GM23338 (cell line): ENCODE measurements at regions not wholly inside any gene's neighbourhood (a gene's known extent, or its start where the extent isn't known, plus 50 kb on each side); places are given as distances from the start of the nearest gene placed in this dataset.

Experiments used
- ATAC-seq: fragments of 200-7000 bp; cut with Tn5 transposase; 3 replicates; pipeline ENCODE4 v1.9.1; 2020
- DNase-seq: peaks from one replicate; pipeline ENCODE4 v3.0.0-alpha.2; 2015; ENCODE audit warnings: low spot score
- H2AFZ ChIP-seq: fragments of 200-600 bp; sonication (generic); 2 replicates; pipeline ENCODE4 v1.8.0; 2016; ENCODE audit warnings: antibody characterized with exemption, mild to moderate bottlenecking, moderate library complexity
- H3F3A ChIP-seq: fragments of 200-600 bp; sonication (generic); replicated peaks from 2 replicates; pipeline ENCODE4 v1.8.0; 2017; ENCODE audit warnings: antibody characterized with exemption, mixed run types, low read depth
- H3K27ac ChIP-seq: fragments of 200-600 bp; sonication (generic); 2 replicates; pipeline ENCODE4 v1.6.1; 2016; ENCODE audit warnings: low read depth
- H3K27me3 ChIP-seq: fragments of 200-600 bp; sonication (generic); 2 replicates; pipeline ENCODE4 v1.8.0; 2016; ENCODE audit warnings: mild to moderate bottlenecking, mixed run types, moderate library complexity; ENCODE audit not compliant: insufficient read depth
- H3K36me3 ChIP-seq: fragments of 200-600 bp; sonication (generic); 2 replicates; pipeline ENCODE4 v1.8.0; 2016; ENCODE audit warnings: mild to moderate bottlenecking; ENCODE audit not compliant: insufficient read depth
- H3K4me1 ChIP-seq: fragments of 200-600 bp; sonication (generic); 2 replicates; pipeline ENCODE4 v1.8.0; 2016; ENCODE audit warnings: mild to moderate bottlenecking, moderate library complexity; ENCODE audit not compliant: insufficient read depth
- H3K4me2 ChIP-seq: fragments of 200-600 bp; sonication (generic); 2 replicates; pipeline ENCODE4 v1.7.1; 2017; ENCODE audit warnings: mixed run types
- H3K4me3 ChIP-seq: fragments of 200-600 bp; sonication (generic); 2 replicates; pipeline ENCODE4 v1.6.1; 2016; ENCODE audit warnings: mixed run types
- H3K79me2 ChIP-seq: fragments of 200-600 bp; sonication (generic); replicated peaks from 2 replicates; pipeline ENCODE4 v1.8.0; 2017; ENCODE audit warnings: mild to moderate bottlenecking; ENCODE audit not compliant: insufficient read depth
- H3K9me2 ChIP-seq: fragments of 200-600 bp; sonication (generic); 2 replicates; pipeline ENCODE4 v1.8.0; 2017; ENCODE audit not compliant: insufficient read depth
- H4K20me1 ChIP-seq: fragments of 200-600 bp; sonication (generic); replicated peaks from 2 replicates; pipeline ENCODE4 v1.8.0; 2017; ENCODE audit warnings: mild to moderate bottlenecking; ENCODE audit not compliant: insufficient read depth
- H3K27ac Mint-ChIP-seq: 2 replicates; pipeline ENCODE4 v1.8.0; 2020; ENCODE audit warnings: inconsistent platforms, mild to moderate bottlenecking, moderate library complexity, mixed read lengths
- H3K27me3 Mint-ChIP-seq: 3 replicates; pipeline ENCODE4 v1.8.0; 2022; ENCODE audit warnings: low read depth, mild to moderate bottlenecking, moderate library complexity, mixed read lengths, inconsistent platforms; ENCODE audit not compliant: insufficient read depth, poor library complexity
- H3K36me3 Mint-ChIP-seq: 3 replicates; pipeline ENCODE4 v1.8.0; 2021; ENCODE audit warnings: low read depth, mild to moderate bottlenecking, inconsistent platforms, moderate library complexity, mixed read lengths
- H3K4me1 Mint-ChIP-seq: 3 replicates; pipeline ENCODE4 v1.8.0; 2020; ENCODE audit warnings: mild to moderate bottlenecking, inconsistent platforms, mixed read lengths
- H3K4me3 Mint-ChIP-seq: 3 replicates; pipeline ENCODE4 v1.8.0; 2021; ENCODE audit warnings: moderate library complexity, mild to moderate bottlenecking, inconsistent platforms, mixed read lengths
- H3K9me3 Mint-ChIP-seq: 3 replicates; pipeline ENCODE4 v1.8.0; 2020; ENCODE audit warnings: moderate library complexity, mild to moderate bottlenecking, inconsistent platforms, mixed read lengths
- CREB1 ChIP-seq: fragments of 250-450 bp; sonication (Bioruptor Pico); IDR thresholded peaks from 2 replicates; pipeline ENCODE4 v1.5.0; 2020; ENCODE audit warnings: low read depth, mild to moderate bottlenecking, moderate library complexity
- CTCF ChIP-seq, 2 experiments: fragments of 200-600 bp in 1 of 2; sonication (generic) in 1 of 2; conservative IDR thresholded peaks; 2 replicates each; pipeline versions ENCODE4 v1.5.1 to v1.6.1; 2016 to 2017; ENCODE audit warnings: antibody characterized with exemption in 2 of 2, low read depth in 2 of 2, mild to moderate bottlenecking in 2 of 2, moderate library complexity in 1 of 2
- ETS1 ChIP-seq: IDR thresholded peaks from 2 replicates; pipeline ENCODE4 v1.6.1; 2016; ENCODE audit warnings: antibody characterized with exemption
- EZH2 ChIP-seq: fragments of 200-600 bp; sonication (generic); IDR thresholded peaks from one replicate; pipeline ENCODE4 v1.8.0; 2017; ENCODE audit warnings: antibody characterized with exemption, mild to moderate bottlenecking, low read depth; ENCODE audit not compliant: unreplicated experiment
- EZH2phosphoT487 ChIP-seq: fragments of 200-600 bp; sonication (generic); IDR thresholded peaks from one replicate; pipeline ENCODE4 v1.8.1; 2018; ENCODE audit warnings: antibody characterized with exemption; ENCODE audit not compliant: unreplicated experiment
- JUNB ChIP-seq: IDR thresholded peaks from one replicate; pipeline ENCODE4 v1.6.1; 2016; ENCODE audit warnings: antibody characterized with exemption; ENCODE audit not compliant: unreplicated experiment
- POLR2AphosphoS5 ChIP-seq: IDR thresholded peaks from 2 replicates; pipeline ENCODE4 v1.6.1; 2016; ENCODE audit warnings: antibody characterized with exemption, low read depth
- REST ChIP-seq: IDR thresholded peaks from one replicate; pipeline ENCODE4 v1.6.1; 2018; ENCODE audit warnings: antibody characterized with exemption; ENCODE audit not compliant: unreplicated experiment
- STAT1 ChIP-seq: IDR thresholded peaks from one replicate; pipeline ENCODE4 v1.6.1; 2016; ENCODE audit warnings: antibody characterized with exemption; ENCODE audit not compliant: unreplicated experiment

- TF ChIP-seq CTCF (conservative IDR thresholded peaks at IDR 0.05; ENCODE audit: low read depth in 2 of 2) = no peak
- no peak for TF ChIP-seq ETS1
- no peak for TF ChIP-seq JUNB
- no peak for TF ChIP-seq EZH2phosphoT487
- TF ChIP-seq EZH2 = no peak
- TF ChIP-seq REST = no peak
Observed at GRCh38 chr12:131422744-131423143, 288.1 kb upstream of the SFSWAP start (continued).

GRCh38 chr12:131424270-131424669, 286.6 kb upstream of the SFSWAP start:
- Histone ChIP-seq H3K4me1 (no peaks in the 10 kb centered on the region), H3K27me3 (no peaks in the 10 kb centered on the region), H3K36me3 (no peaks in the 10 kb centered on the region), H3F3A (no peaks in the 10 kb centered on the region), H4K20me1 (no peaks in the 10 kb centered on the region; the same call in 1 of the 2 replicates), H3K9me2 (no peaks in the 10 kb centered on the region), H3K79me2 (no peaks in the 10 kb centered on the region), H3K4me2 (no peak overlapping the region), H2AFZ (no peak overlapping the region), H3K27ac (no peak overlapping the region), H3K4me3 (no peak overlapping the region)
- H3K36me3 Mint-ChIP-seq = peaks cover 30% of the 10 kb centered on the region
- H3K4me1 Mint-ChIP-seq = peaks cover 5% of the 10 kb centered on the region
- H3K4me3 Mint-ChIP-seq = no peak overlapping the region
- H3K27me3 Mint-ChIP-seq = no peaks in the 10 kb centered on the region
- DNase-seq (no peak), ATAC-seq (no peak)
- no peak overlapping the region for H3K27ac Mint-ChIP-seq
- H3K9me3 Mint-ChIP-seq = peaks cover 44% of the 10 kb centered on the region
- TF ChIP-seq CREB1 (CRISPR knock-in tag) = no peak
- no peak for TF ChIP-seq EZH2phosphoT487
- no peak for TF ChIP-seq STAT1
- TF ChIP-seq CTCF (conservative IDR thresholded peaks at IDR 0.05; ENCODE audit: low read depth in 2 of 2) = no peak
- no peak for TF ChIP-seq ETS1
- no peak for TF ChIP-seq REST
- TF ChIP-seq POLR2AphosphoS5 = no peak
- TF ChIP-seq EZH2 = no peak
